HEK293 (cell line): ENCODE measurements at regions not wholly inside any gene's neighbourhood (a gene's known extent, or its start where the extent isn't known, plus 50 kb on each side); places are given as distances from the start of the nearest gene placed in this dataset.
"Not testable (repeated sequence)": the region's sequence is repeated elsewhere in the genome, so short reads cannot be mapped to it uniquely, and the experiment has no call there.

Experiments
- CTCF ChIA-PET: fragments of 350-600 bp; formaldehyde crosslinking; extraction: SDS; loops from one replicate; lab custom pipeline; 2021; ENCODE audit warnings: antibody characterized with exemption; lab: Yijun Ruan, JAX
- POLR2A ChIA-PET: fragments of 300-600 bp; formaldehyde crosslinking; extraction: SDS; loops from one replicate; lab custom pipeline; 2020; ENCODE audit warnings: antibody characterized with exemption, inconsistent platforms; lab: Yijun Ruan, JAX
- H3K27ac ChIP-seq: fragments of 200-500 bp; sonication (Bioruptor generic); 2 replicates; pipeline ENCODE4 v1.5.1; 2014; ENCODE audit warnings: low read depth, low read length, control low read depth, inconsistent platforms; ENCODE audit errors: extremely low read depth
- H3K36me3 ChIP-seq, 2 experiments: fragments of 200-500 bp in 1 of 2; sonication (Bioruptor generic) in 1 of 2; 1 replicate in 1 of 2; 2 replicates in 1 of 2; pipeline ENCODE4 v1.5.1; 2014 to 2017; ENCODE audit warnings: inconsistent platforms in 2 of 2, low read length in 2 of 2; ENCODE audit not compliant: control insufficient read depth in 2 of 2, insufficient read depth in 1 of 2
- H3K4me1 ChIP-seq: fragments of 200-500 bp; sonication (Bioruptor generic); 2 replicates; pipeline ENCODE4 v1.5.1; 2014; ENCODE audit warnings: mild to moderate bottlenecking, low read length, inconsistent platforms; ENCODE audit not compliant: control insufficient read depth, insufficient read depth
- H3K4me3 ChIP-seq: 2 replicates; pipeline ENCODE4 v1.5.1; 2011; ENCODE audit warnings: low read depth, mild to moderate bottlenecking, control low read depth, low read length, moderate library complexity
- H3K9me3 ChIP-seq: fragments of 200-500 bp; sonication (Bioruptor generic); 2 replicates; pipeline ENCODE4 v1.5.1; 2014; ENCODE audit warnings: low read depth, low read length, inconsistent platforms; ENCODE audit not compliant: control insufficient read depth, insufficient read depth
- BCL11A ChIP-seq: fragments of 450-650 bp; formaldehyde crosslinking; IDR thresholded peaks from 2 replicates; pipeline ENCODE4 v1.5.1; 2016; ENCODE audit warnings: low read depth, missing biosample characterization, missing genetic modification characterization
- BCL11B ChIP-seq: fragments of 450-650 bp; formaldehyde crosslinking; IDR thresholded peaks from 2 replicates; pipeline ENCODE4 v1.5.1; 2016; ENCODE audit warnings: low read depth, missing biosample characterization, missing genetic modification characterization
- GLIS1 ChIP-seq: fragments of 450-650 bp; formaldehyde crosslinking; IDR thresholded peaks from 2 replicates; pipeline ENCODE4 v1.5.1; 2016; ENCODE audit warnings: missing biosample characterization, missing genetic modification characterization
- SP2 ChIP-seq: fragments of 450-650 bp; formaldehyde crosslinking; IDR thresholded peaks from 2 replicates; pipeline ENCODE4 v1.5.1; 2016; ENCODE audit warnings: missing biosample characterization, missing genetic modification characterization
- ZBTB20 ChIP-seq: fragments of 450-650 bp; formaldehyde crosslinking; IDR thresholded peaks from 2 replicates; pipeline ENCODE4 v1.5.1; 2016; ENCODE audit warnings: missing biosample characterization, missing genetic modification characterization
- ZBTB48 ChIP-seq: fragments of 450-650 bp; formaldehyde crosslinking; IDR thresholded peaks from 2 replicates; pipeline ENCODE4 v1.5.1; 2016; ENCODE audit warnings: missing biosample characterization, missing genetic modification characterization
- ZBTB8A ChIP-seq: fragments of 450-650 bp; formaldehyde crosslinking; IDR thresholded peaks from 2 replicates; pipeline ENCODE4 v1.5.1; 2016; ENCODE audit warnings: missing biosample characterization, missing genetic modification characterization
- ZNF335 ChIP-seq: fragments of 450-650 bp; formaldehyde crosslinking; conservative IDR thresholded peaks from 2 replicates; pipeline ENCODE4 v1.5.1; 2016; ENCODE audit warnings: missing biosample characterization, missing genetic modification characterization
- ZNF654 ChIP-seq: fragments of 450-650 bp; formaldehyde crosslinking; IDR thresholded peaks from 2 replicates; pipeline ENCODE4 v1.5.1; 2016; ENCODE audit warnings: low read depth, missing biosample characterization, missing genetic modification characterization
- ZNF660 ChIP-seq: fragments of 450-650 bp; IDR thresholded peaks from 2 replicates; pipeline ENCODE4 v1.5.1; 2018; ENCODE audit warnings: missing biosample characterization, mild to moderate bottlenecking, missing genetic modification characterization
- ZXDB ChIP-seq: fragments of 450-650 bp; formaldehyde crosslinking; IDR thresholded peaks from 2 replicates; pipeline ENCODE4 v1.5.1; 2016; ENCODE audit warnings: missing biosample characterization, missing genetic modification characterization
- TF ChIP-seq, protein P1 (sequence below): fragments of 450-650 bp; formaldehyde crosslinking; optimal IDR thresholded peaks from 2 replicates; pipeline ENCODE3; 2016; ENCODE audit warnings: missing biosample characterization, mild to moderate bottlenecking, missing genetic modification characterization

DNA sequence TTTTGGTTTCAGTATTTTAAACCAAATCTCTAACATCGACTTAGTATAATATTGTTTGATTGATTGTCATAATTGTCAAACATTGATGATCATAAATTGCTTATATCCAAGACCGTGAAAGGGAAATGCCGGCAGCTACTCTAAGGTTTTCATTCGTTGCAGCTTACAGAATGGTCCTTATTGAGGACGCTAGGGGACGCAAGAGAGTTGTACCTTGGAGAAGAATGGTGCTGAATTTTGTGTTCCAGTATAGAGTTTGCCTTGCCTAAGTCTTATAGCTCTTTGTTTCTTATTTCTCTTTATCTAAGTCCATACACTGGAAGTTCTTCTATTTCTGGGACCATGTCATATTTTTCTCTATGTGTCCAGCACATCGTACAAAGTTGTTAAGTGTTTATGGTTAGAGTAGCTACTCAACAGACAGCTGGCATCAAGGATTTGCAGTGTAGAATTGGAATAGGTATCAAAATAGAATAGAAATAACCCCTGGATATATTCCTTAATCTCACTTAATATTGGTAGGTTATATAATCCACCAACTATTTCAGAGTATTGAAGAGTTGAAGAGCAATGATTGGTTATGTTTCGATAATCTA is 67.4 kb upstream of the GPR39 start:
- TF ChIP-seq ZNF654 (tag by site-specific recombination) (peak; percentile 73), ZNF660 (0 out of 2 replicates have a peak, but pooled peaks have one; percentile 24)
- TF ChIP-seq, all 188 proteins: peak for 2; not testable (repeated sequence) for 186
- H3K36me3 ChIP-seq, H3K4me3 ChIP-seq, H3K9me3 ChIP-seq, H3K27ac ChIP-seq, POLR2A ChIA-PET, H3K4me1 ChIP-seq: not testable (repeated sequence)
- CTCF ChIA-PET: interaction anchor here (0.6 to 1.7 kb wide), 13 partner anchors 18 to 1495 kb away, joined by 3 to 6 read pairs (median 3); no protein-coding TSS in a partner anchor

DNA sequence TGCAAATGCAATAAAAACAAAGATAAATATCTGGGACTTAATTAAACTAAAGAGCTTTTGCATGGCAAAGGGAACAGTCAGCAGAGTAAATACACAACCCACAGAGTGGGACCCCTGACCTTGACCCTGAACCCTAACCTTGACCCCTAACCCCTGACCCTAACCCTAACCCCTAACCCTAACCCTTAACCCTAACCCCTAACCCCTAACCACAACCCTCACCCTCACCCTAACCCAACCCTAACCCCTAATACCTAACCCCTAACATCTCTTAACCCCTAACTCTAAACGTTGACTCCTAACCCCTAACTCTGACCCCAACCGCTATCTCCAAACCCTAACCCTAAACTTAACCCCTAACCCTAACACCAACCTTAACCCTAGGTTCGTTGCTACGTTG is 64.9 kb upstream of the GPR39 start:
- H3K9me3 ChIP-seq, H3K4me1 ChIP-seq, POLR2A ChIA-PET, H3K27ac ChIP-seq, H3K36me3 ChIP-seq, CTCF ChIA-PET, H3K4me3 ChIP-seq: not testable (repeated sequence)
- 0 out of 2 replicates have a peak, but pooled peaks have one; percentile 54 for TF ChIP-seq BCL11A
- TF ChIP-seq BCL11B: peak; percentile 78; the same call in 1 of the 2 replicates
- peak; percentile 94 for TF ChIP-seq ZBTB48 (tag by site-specific recombination)

DNA sequence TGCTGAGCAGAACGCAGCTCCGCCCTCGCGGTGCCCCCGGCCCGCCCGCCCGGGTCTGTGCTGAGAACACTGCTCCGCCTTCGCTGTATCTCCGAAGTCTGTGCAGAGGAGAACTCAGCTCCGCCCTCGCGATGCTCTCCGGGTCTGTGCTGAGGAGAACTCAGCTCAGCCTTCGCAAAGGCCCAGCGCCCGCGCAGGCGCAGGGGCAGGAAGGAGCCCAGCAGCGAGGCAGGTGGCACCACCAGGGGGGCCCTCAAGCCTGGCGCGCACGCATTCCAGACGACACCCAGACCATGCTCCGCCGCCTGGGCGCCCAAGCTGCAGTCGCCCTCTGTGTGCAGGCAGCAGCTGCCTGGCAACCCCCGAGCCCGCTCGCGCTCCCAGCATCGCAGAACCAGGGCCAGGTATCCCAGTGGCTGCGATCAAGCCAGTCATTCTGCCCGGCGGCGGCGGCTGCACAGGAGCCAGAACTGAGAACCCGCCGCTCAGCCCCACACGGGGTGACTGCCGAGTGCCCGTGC is 64.1 kb upstream of the GPR39 start:
- CTCF ChIA-PET, H3K9me3 ChIP-seq, POLR2A ChIA-PET, H3K4me3 ChIP-seq, H3K36me3 ChIP-seq, H3K4me1 ChIP-seq: not testable (repeated sequence)
- H3K27ac ChIP-seq: peak overlapping the region; percentile 9; the same call in 1 of the 2 replicates
- TF ChIP-seq, protein P1, sequence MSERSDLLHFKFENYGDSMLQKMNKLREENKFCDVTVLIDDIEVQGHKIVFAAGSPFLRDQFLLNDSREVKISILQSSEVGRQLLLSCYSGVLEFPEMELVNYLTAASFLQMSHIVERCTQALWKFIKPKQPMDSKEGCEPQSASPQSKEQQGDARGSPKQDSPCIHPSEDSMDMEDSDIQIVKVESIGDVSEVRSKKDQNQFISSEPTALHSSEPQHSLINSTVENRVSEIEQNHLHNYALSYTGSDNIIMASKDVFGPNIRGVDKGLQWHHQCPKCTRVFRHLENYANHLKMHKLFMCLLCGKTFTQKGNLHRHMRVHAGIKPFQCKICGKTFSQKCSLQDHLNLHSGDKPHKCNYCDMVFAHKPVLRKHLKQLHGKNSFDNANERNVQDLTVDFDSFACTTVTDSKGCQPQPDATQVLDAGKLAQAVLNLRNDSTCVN (tag by site-specific recombination): peak; percentile 55

DNA sequence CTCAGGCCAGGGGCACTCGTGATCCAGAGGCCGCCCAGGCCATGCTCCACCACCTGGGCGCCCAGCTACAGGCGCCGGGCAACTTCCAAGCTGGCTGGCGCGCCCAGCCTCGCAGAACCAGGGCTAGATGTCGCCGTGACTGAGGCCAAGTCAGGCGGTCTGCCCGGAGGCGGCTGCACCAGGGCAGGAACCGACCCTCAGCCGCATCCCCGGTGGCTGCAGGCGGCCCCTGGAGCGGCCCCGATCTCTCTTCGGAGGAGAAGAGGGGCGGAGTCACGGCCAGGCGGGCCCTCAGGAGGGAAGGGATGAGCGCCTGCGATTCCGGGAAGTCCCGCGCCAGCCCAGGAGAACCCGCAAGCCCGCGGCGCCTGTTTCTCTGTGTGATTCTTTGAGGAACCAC is 63.2 kb upstream of the GPR39 start:
- H3K4me1 ChIP-seq, H3K9me3 ChIP-seq, POLR2A ChIA-PET, H3K36me3 ChIP-seq, CTCF ChIA-PET, H3K27ac ChIP-seq: not testable (repeated sequence)
- TF ChIP-seq SP2 (tag by site-specific recombination) (peak; percentile 21; the same call in 1 of the 2 replicates), ZXDB (tag by site-specific recombination) (peak; percentile 49; the same call in 1 of the 2 replicates), ZNF335 (tag by site-specific recombination) (peak; percentile 82), ZBTB20 (tag by site-specific recombination) (0 out of 2 replicates have a peak, but pooled peaks have one; percentile 28), ZBTB8A (tag by site-specific recombination) (0 out of 2 replicates have a peak, but pooled peaks have one; percentile 65), GLIS1 (0 out of 2 replicates have a peak, but pooled peaks have one; percentile 8)
- TF ChIP-seq, protein P1 (tag by site-specific recombination): peak; percentile 13
- H3K4me3 ChIP-seq: peak overlapping the region; percentile 32

DNA sequence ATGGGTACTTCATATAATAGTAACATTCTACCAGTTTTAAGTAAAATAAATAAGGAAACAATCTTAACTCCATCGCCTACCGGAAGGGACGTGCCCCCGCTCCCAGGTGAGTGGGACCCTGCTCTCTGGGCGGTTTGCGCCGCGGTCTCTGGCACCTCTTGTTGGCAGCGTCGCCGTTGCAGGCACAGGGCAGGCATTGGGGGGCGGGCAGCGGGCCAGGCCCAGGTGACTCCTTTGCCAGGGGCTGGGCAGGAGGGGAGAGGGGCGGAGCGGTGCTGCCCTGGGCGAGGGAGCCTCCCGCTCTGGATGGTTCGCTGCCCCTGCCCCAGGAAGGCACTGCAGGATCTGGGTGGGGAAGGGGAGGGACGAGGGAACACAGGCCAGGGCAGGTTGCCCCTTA is 55.6 kb upstream of the GPR39 start:
- H3K4me1 ChIP-seq, CTCF ChIA-PET, H3K4me3 ChIP-seq: not testable (repeated sequence)

DNA sequence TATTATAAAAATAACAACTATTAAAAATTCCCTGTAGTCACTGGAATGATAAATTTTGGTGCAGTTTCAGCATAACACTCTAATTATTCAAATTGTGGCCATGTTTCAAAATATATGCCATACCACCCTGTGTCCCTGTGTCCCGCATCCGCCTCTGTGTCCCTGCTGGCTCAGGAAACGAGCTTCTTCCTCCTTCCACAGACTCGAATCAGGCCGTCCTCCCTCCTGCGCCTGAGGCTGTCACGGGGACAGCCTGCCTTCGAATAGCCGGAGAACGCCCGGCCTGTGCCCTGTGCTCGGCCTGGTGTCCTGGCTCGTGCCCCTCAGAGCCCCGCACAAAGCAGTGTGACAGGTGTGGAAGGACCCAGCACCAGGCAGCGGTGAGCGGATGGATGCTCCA is 55.1 kb upstream of the GPR39 start:
- POLR2A ChIA-PET, CTCF ChIA-PET, H3K9me3 ChIP-seq, H3K36me3 ChIP-seq, H3K4me3 ChIP-seq, H3K27ac ChIP-seq, H3K4me1 ChIP-seq: not testable (repeated sequence)

More for the DNA sequence above, 55.6 kb upstream of the GPR39 start:
- H3K36me3 ChIP-seq, H3K9me3 ChIP-seq, POLR2A ChIA-PET, H3K27ac ChIP-seq: not testable (repeated sequence)

DNA sequence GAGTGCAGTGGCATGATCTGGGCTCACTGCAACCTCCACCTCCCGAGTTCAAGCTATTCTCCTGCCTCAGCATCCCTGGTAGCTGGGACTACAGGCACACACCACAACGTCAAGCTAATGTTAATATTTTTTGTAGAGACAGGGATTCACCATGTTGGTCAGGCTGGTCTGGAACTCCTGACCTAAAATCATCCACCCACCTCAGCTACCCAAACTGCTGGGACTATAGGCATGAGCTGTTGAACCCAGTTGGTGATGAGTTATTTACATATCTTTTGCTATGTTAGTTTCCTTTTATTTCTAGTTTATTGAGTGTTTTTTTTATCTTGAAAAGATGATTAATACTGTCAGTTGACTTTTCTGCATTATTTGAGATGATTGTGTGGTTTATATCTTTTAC is 53.3 kb upstream of the GPR39 start:
- H3K27ac ChIP-seq, H3K4me1 ChIP-seq, H3K4me3 ChIP-seq, H3K9me3 ChIP-seq, POLR2A ChIA-PET, CTCF ChIA-PET, H3K36me3 ChIP-seq: not testable (repeated sequence)
